ENCODE measurements at regions not wholly inside any gene's neighbourhood (a gene's known extent, or its start where the extent isn't known, plus 50 kb on each side); places are given as distances from the start of the nearest gene placed in this dataset.

DNA sequence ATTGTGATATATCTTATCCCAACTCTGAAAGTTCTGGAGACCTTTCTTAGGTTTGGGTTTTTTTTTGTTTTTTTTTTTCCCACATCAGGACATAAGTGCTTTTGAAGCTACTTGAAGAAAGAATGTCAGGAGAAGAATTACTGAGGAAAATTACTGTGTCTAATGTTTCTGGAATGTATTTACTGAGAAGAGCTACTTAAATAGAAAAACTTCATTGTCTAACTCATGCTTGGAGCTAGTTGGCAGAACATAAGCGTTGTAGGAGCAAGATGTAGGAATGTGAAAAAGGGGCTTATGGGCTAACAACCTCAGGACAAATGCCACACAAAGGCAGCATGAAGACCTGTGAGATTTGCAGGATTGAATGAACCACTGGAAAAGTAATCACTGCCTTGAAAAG lies 166.6 kb upstream of the GLRA2 start:
- Mint-ChIP-seq H3K36me3 (ENCODE audit: insufficient read depth, unreplicated experiment) (no peaks in the 10 kb centered on the region), H3K4me3 (ENCODE audit: unreplicated experiment) (no peak overlapping the region), H3K27me3 (ENCODE audit: insufficient read depth, unreplicated experiment) (no peaks in the 10 kb centered on the region), H3K27ac (ENCODE audit: low read depth, unreplicated experiment) (no peak overlapping the region), H3K9me3 (ENCODE audit: unreplicated experiment) (no peaks in the 10 kb centered on the region), H3K4me1 (ENCODE audit: insufficient read depth, unreplicated experiment) (no peaks in the 10 kb centered on the region)
- no peak for DNase-seq (ENCODE audit: unreplicated experiment)
- ChIA-PET CTCF (interaction anchor here (1.1 kb wide), 1 partner anchor 35 kb away, joined by 6 read pairs; no protein-coding TSS in a partner anchor), POLR2A (interaction anchor here (0.7 to 1.2 kb wide), 2 partner anchors 11 to 12 kb away, joined by 3 read pairs; no protein-coding TSS in a partner anchor)
- intact Hi-C loops (cut with micrococcal nuclease), result no loop called here
- TF ChIP-seq, protein P1, sequence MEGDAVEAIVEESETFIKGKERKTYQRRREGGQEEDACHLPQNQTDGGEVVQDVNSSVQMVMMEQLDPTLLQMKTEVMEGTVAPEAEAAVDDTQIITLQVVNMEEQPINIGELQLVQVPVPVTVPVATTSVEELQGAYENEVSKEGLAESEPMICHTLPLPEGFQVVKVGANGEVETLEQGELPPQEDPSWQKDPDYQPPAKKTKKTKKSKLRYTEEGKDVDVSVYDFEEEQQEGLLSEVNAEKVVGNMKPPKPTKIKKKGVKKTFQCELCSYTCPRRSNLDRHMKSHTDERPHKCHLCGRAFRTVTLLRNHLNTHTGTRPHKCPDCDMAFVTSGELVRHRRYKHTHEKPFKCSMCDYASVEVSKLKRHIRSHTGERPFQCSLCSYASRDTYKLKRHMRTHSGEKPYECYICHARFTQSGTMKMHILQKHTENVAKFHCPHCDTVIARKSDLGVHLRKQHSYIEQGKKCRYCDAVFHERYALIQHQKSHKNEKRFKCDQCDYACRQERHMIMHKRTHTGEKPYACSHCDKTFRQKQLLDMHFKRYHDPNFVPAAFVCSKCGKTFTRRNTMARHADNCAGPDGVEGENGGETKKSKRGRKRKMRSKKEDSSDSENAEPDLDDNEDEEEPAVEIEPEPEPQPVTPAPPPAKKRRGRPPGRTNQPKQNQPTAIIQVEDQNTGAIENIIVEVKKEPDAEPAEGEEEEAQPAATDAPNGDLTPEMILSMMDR (IDR thresholded peaks at IDR 0.05; ENCODE audit: unreplicated experiment), result no peak
- no TSS peak for BruUV-seq (replicated peaks)

DNA sequence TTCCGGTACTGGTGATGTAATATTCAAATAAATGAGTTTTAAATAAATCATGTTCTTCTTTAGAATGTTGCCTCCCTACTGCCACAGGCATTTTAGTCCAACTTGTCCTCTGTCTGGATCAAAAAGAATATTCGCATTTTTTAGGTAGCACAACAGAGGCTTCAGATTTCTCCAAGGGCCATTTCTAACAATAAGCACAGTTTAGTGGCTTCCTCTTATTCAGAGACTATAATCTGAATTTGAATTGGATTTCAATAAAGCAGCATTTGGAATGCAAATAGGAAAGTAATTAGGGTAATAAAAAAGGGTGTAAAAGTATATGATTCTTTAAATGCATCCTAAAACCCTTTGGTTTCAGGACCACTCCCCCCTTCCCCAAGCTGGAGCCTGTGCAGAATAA lies 167.9 kb upstream of the GLRA2 start:
- Mint-ChIP-seq H3K27me3 (ENCODE audit: insufficient read depth, unreplicated experiment) (no peaks in the 10 kb centered on the region), H3K4me3 (ENCODE audit: unreplicated experiment) (no peak overlapping the region), H3K9me3 (ENCODE audit: unreplicated experiment) (no peaks in the 10 kb centered on the region), H3K27ac (ENCODE audit: low read depth, unreplicated experiment) (no peak overlapping the region), H3K4me1 (ENCODE audit: insufficient read depth, unreplicated experiment) (peaks cover 10% of the 10 kb centered on the region), H3K36me3 (ENCODE audit: insufficient read depth, unreplicated experiment) (no peaks in the 10 kb centered on the region)
- ChIA-PET CTCF (no interaction called here), POLR2A (no interaction called here)
- no TSS peak for BruUV-seq (replicated peaks)
- TF ChIP-seq, protein P1 (IDR thresholded peaks at IDR 0.05; ENCODE audit: unreplicated experiment), result no peak
- DNase-seq (ENCODE audit: unreplicated experiment), result no peak
- intact Hi-C loops (cut with micrococcal nuclease), result no loop called here

DNA sequence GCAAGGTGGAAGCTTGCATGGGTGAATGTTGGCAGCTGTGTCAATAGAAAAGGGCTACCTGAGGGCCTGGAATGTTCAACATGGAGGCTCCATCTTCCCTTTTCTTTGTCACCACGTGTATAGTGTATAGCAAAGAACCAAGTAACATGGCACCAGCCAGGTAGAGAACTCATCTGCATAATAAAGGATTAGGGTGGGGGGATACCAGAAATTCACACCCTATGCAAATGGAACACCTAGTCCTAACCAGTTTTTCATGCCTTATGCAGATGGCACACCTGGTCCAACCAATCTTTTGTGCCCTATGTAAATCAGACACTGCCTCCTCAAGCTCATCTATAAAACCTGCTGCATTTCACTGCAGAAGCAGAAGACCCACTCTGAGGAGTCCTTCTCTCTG lies 169.6 kb upstream of the GLRA2 start:
- no peaks in the 10 kb centered on the region for H3K36me3 Mint-ChIP-seq (ENCODE audit: insufficient read depth, unreplicated experiment)
- ChIA-PET CTCF (no interaction called here), POLR2A (no interaction called here)
- TF ChIP-seq, protein P1 (IDR thresholded peaks at IDR 0.05; ENCODE audit: unreplicated experiment), result no peak
- peaks cover 10% of the 10 kb centered on the region for H3K4me1 Mint-ChIP-seq (ENCODE audit: insufficient read depth, unreplicated experiment)
- intact Hi-C loops (cut with micrococcal nuclease), result no loop called here
- no peaks in the 10 kb centered on the region for H3K27me3 Mint-ChIP-seq (ENCODE audit: insufficient read depth, unreplicated experiment)
- H3K9me3 Mint-ChIP-seq (ENCODE audit: unreplicated experiment), result no peaks in the 10 kb centered on the region
- no peak overlapping the region for H3K4me3 Mint-ChIP-seq (ENCODE audit: unreplicated experiment)
- BruUV-seq (replicated peaks), result no TSS peak
- DNase-seq (ENCODE audit: unreplicated experiment), result no peak
- no peak overlapping the region for H3K27ac Mint-ChIP-seq (ENCODE audit: low read depth, unreplicated experiment)

DNA sequence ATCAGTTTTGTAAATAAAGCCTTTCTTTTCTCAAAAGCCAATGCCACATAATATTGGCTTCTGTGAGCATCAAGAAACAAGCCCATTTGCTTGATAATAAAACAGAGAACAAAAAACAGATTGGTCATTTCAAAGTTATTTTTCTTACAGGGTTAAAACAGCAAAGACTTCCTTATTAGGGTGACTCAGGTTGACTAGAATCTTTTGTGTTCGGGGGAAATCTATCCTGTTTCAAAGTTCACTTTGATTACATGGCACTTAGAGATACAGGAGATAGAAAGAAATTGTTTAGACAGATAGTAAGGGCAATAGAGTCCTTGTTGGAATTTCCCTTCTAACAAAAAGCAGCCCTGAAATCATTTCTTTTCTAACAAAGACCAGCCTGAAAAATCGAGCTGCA lies 170.0 kb upstream of the GLRA2 start:
- intact Hi-C loops (cut with micrococcal nuclease), result no loop called here
- Mint-ChIP-seq H3K4me1 (ENCODE audit: insufficient read depth, unreplicated experiment) (peaks cover 10% of the 10 kb centered on the region), H3K27me3 (ENCODE audit: insufficient read depth, unreplicated experiment) (no peaks in the 10 kb centered on the region), H3K27ac (ENCODE audit: low read depth, unreplicated experiment) (no peak overlapping the region), H3K9me3 (ENCODE audit: unreplicated experiment) (no peaks in the 10 kb centered on the region), H3K36me3 (ENCODE audit: insufficient read depth, unreplicated experiment) (no peaks in the 10 kb centered on the region), H3K4me3 (ENCODE audit: unreplicated experiment) (no peak overlapping the region)
- ChIA-PET CTCF (no interaction called here), POLR2A (no interaction called here)
- BruUV-seq (replicated peaks), result no TSS peak
- no peak for DNase-seq (ENCODE audit: unreplicated experiment)
- TF ChIP-seq, protein P1 (IDR thresholded peaks at IDR 0.05; ENCODE audit: unreplicated experiment), result no peak
